ENCODE measurements at regions not wholly inside any gene's neighbourhood (a gene's known extent, or its start where the extent isn't known, plus 50 kb on each side); places are given as distances from the start of the nearest gene placed in this dataset.
"Not testable (repeated sequence)": the region's sequence is repeated elsewhere in the genome, so short reads cannot be mapped to it uniquely, and the experiment has no call there.

- no peak for FAIRE-seq
Measured at GRCh38 chr11:91624021-91624420, 600.6 kb upstream of the FAT3 start.

GRCh38 chr11:91608677-91609076, 615.9 kb upstream of the FAT3 start:
- no peak for FAIRE-seq

- FAIRE-seq = no peak
Measured at GRCh38 chr11:91596111-91596510, 628.5 kb upstream of the FAT3 start.

- no peak for FAIRE-seq
Measured at GRCh38 chr11:91591021-91591420, 633.6 kb upstream of the FAT3 start.

GRCh38 chr11:91587131-91587530, 637.5 kb upstream of the FAT3 start:
- no peak for FAIRE-seq

- no peak for FAIRE-seq
Measured at GRCh38 chr11:91585035-91585801, 639.4 kb upstream of the FAT3 start.

- FAIRE-seq = no peak
Measured at GRCh38 chr11:91563176-91563575, 661.4 kb upstream of the FAT3 start.

GRCh38 chr11:91560434-91560833, 664.2 kb upstream of the FAT3 start:
- FAIRE-seq = no peak

GRCh38 chr11:91538065-91538464, 686.6 kb upstream of the FAT3 start:
- no peak for FAIRE-seq

- FAIRE-seq = no peak
Measured at GRCh38 chr11:91536366-91536765, 688.3 kb upstream of the FAT3 start.

GRCh38 chr11:91528965-91529364, 695.7 kb upstream of the FAT3 start:
- no peak for FAIRE-seq

GRCh38 chr11:91527380-91528030, 697.1 kb upstream of the FAT3 start:
- FAIRE-seq = no peak

- no peak for FAIRE-seq
Measured at GRCh38 chr11:91513734-91514133, 710.9 kb upstream of the FAT3 start.

GRCh38 chr11:91497847-91498246, 726.8 kb upstream of the FAT3 start:
- no peak for FAIRE-seq

- FAIRE-seq = no peak
Measured at GRCh38 chr11:91495837-91496236, 728.8 kb upstream of the FAT3 start.

- FAIRE-seq = no peak
Measured at GRCh38 chr11:91489989-91490388, 734.6 kb upstream of the FAT3 start.

- not testable (repeated sequence) for FAIRE-seq
Measured at GRCh38 chr11:91483956-91484355, 740.7 kb upstream of the FAT3 start.

GRCh38 chr11:91481875-91482274, 742.7 kb upstream of the FAT3 start:
- FAIRE-seq = not testable (repeated sequence)

- FAIRE-seq = no peak
Measured at GRCh38 chr11:91470656-91471055, 754.0 kb upstream of the FAT3 start.

GRCh38 chr11:91459840-91460239, 764.8 kb upstream of the FAT3 start:
- no peak for FAIRE-seq

- no peak for FAIRE-seq
Measured at GRCh38 chr11:91446267-91446666, 778.4 kb upstream of the FAT3 start.

GRCh38 chr11:91435694-91436395, 788.8 kb upstream of the FAT3 start:
- FAIRE-seq = no peak

GRCh38 chr11:91433284-91434010, 791.2 kb upstream of the FAT3 start:
- FAIRE-seq = no peak

Data from A204.1 (cell line).